ENCODE measurements at regions not wholly inside any gene's neighbourhood (a gene's known extent, or its start where the extent isn't known, plus 50 kb on each side); places are given as distances from the start of the nearest gene placed in this dataset.

GRCh38 chr6:119445666-119446065, 96.1 kb upstream of the MAN1A1 start:
- H3K4me3 ChIP-seq (ENCODE audit: low read depth, low read length), result no peak overlapping the region
- DNase-seq (ENCODE audit: low read depth, low spot score), result no peak
- no peak for TF ChIP-seq CTCF (IDR thresholded peaks at IDR 0.05; ENCODE audit: low read depth, low read length)
- in situ Hi-C loops (cut with HindIII; ENCODE audit: low sequenced_read_pairs), result no loop called here

- no peak overlapping the region for H3K4me3 ChIP-seq (ENCODE audit: low read depth, low read length)
- no peak for TF ChIP-seq CTCF (IDR thresholded peaks at IDR 0.05; ENCODE audit: low read depth, low read length)
- no peak for DNase-seq (ENCODE audit: low read depth, low spot score)
- in situ Hi-C loops (cut with HindIII; ENCODE audit: low sequenced_read_pairs), result no loop called here
Observed at GRCh38 chr6:119444642-119445557, 95.3 kb upstream of the MAN1A1 start.

- in situ Hi-C loops (cut with HindIII; ENCODE audit: low sequenced_read_pairs), result no loop called here
- DNase-seq (ENCODE audit: low read depth, low spot score), result no peak
- no peak overlapping the region for H3K4me3 ChIP-seq (ENCODE audit: low read depth, low read length)
- TF ChIP-seq CTCF (IDR thresholded peaks at IDR 0.05; ENCODE audit: low read depth, low read length), result no peak
Observed at GRCh38 chr6:119443993-119444641, 94.6 kb upstream of the MAN1A1 start.

GRCh38 chr6:119442776-119443184, 93.2 kb upstream of the MAN1A1 start:
- no peak for DNase-seq (ENCODE audit: low read depth, low spot score)
- TF ChIP-seq CTCF (IDR thresholded peaks at IDR 0.05; ENCODE audit: low read depth, low read length), result no peak
- H3K4me3 ChIP-seq (ENCODE audit: low read depth, low read length), result no peak overlapping the region
- in situ Hi-C loops (cut with HindIII; ENCODE audit: low sequenced_read_pairs), result no loop called here

GRCh38 chr6:119440953-119441352, 91.4 kb upstream of the MAN1A1 start:
- no peak for DNase-seq (ENCODE audit: low read depth, low spot score)
- TF ChIP-seq CTCF (IDR thresholded peaks at IDR 0.05; ENCODE audit: low read depth, low read length), result no peak
- no peak overlapping the region for H3K4me3 ChIP-seq (ENCODE audit: low read depth, low read length)
- in situ Hi-C loops (cut with HindIII; ENCODE audit: low sequenced_read_pairs), result no loop called here

GRCh38 chr6:119436583-119436982, 87.0 kb upstream of the MAN1A1 start:
- in situ Hi-C loops (cut with HindIII; ENCODE audit: low sequenced_read_pairs), result no loop called here
- H3K4me3 ChIP-seq (ENCODE audit: low read depth, low read length), result no peak overlapping the region
- DNase-seq (ENCODE audit: low read depth, low spot score), result no peak
- TF ChIP-seq CTCF (IDR thresholded peaks at IDR 0.05; ENCODE audit: low read depth, low read length), result no peak

Measured in astrocyte of the spinal cord (primary cell).